Rectal smooth muscle tissue (tissue), 1 donor: ENCODE measurements at regions not wholly inside any gene's neighbourhood (a gene's known extent, or its start where the extent isn't known, plus 50 kb on each side); places are given as distances from the start of the nearest gene placed in this dataset.

ENCODE experiments used
- H3K27ac ChIP-seq: one replicate; pipeline ENCODE4 v1.7.0; 2013; ENCODE audit warnings: low read depth, low read length, inconsistent platforms
- H3K27me3 ChIP-seq: one replicate; pipeline ENCODE4 v1.7.0; 2013; ENCODE audit warnings: low read length; ENCODE audit not compliant: control insufficient read depth, insufficient read depth
- H3K36me3 ChIP-seq: one replicate; pipeline ENCODE4 v1.7.0; 2013; ENCODE audit warnings: low read length; ENCODE audit not compliant: control insufficient read depth, insufficient read depth
- H3K4me1 ChIP-seq: one replicate; pipeline ENCODE4 v1.7.0; 2013; ENCODE audit warnings: low read length; ENCODE audit not compliant: control insufficient read depth, insufficient read depth
- H3K4me3 ChIP-seq: one replicate; pipeline ENCODE4 v1.7.0; 2013; ENCODE audit warnings: low read length
- H3K9ac ChIP-seq: one replicate; pipeline ENCODE4 v1.7.0; 2013; ENCODE audit warnings: low read length

DNA sequence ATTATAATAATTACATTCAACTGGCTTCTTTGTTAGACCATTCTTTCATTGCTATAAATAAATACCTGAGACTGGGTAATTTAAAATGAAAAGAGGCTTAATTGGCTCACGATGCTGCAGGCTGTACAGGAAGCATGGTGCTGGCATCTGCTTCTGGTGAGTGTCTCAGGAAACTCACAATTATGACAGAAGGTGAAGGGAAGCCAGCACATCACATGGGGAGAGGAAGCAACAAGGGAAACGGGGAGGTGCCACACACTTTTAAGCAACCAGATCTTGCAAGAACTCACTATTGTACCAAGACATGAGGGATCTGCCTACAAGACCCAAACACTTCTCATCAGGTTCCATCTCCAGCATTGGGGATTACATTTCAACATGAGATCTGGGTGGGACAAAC, 413.1 kb upstream of the ARRDC4 start:
- Histone ChIP-seq H3K4me3 (no peak overlapping the region), H3K27me3 (no peaks in the 10 kb centered on the region), H3K36me3 (no peaks in the 10 kb centered on the region), H3K27ac (no peak overlapping the region), H3K4me1 (no peaks in the 10 kb centered on the region), H3K9ac (no peak overlapping the region)

DNA sequence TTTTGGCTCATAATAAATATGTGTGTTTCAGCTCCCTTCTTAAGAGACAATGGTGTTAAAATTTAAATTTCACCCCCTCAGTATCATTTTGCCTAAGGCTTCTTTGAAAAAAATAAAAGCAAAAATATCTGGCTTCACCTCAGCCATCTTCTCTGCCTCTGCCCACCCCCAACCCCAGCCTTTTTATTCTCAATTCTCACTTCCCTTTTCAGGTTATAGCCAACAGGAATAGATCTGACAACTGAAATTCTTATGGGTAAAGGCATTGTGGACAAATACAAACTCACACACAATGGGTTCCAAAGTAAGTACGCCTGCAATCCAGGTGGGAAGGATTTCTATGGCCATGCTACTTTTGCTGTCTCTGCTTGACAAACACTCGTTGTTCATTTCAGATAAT, 399.0 kb upstream of the ARRDC4 start:
- no peaks in the 10 kb centered on the region for H3K36me3 ChIP-seq

DNA sequence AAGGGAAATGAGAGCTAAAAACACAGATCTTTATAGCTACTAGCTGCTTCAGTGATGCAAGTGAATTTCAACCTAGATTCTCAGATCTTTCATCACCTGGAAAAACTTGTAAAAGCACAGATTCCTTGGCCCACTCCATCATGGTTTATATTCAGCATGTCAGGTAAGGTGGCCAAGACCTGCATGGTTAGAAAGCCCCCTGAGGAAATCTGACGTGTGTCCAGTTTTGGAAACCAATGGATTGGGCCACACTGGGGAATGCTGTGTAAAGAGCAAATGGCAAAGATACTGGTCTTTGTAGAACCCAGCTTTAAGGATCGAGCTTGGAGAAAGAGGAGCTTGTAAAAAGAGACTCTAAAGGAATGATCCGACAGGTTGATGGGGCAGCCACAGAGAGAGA, 397.0 kb upstream of the ARRDC4 start:
- Histone ChIP-seq H3K27ac (no peak overlapping the region), H3K4me1 (no peaks in the 10 kb centered on the region), H3K36me3 (no peaks in the 10 kb centered on the region), H3K27me3 (no peaks in the 10 kb centered on the region), H3K9ac (no peak overlapping the region), H3K4me3 (no peak overlapping the region)

More for the DNA sequence above, 399.0 kb upstream of the ARRDC4 start:
- Histone ChIP-seq H3K4me3 (no peak overlapping the region), H3K27me3 (no peaks in the 10 kb centered on the region), H3K9ac (no peak overlapping the region), H3K4me1 (no peaks in the 10 kb centered on the region), H3K27ac (no peak overlapping the region)

DNA sequence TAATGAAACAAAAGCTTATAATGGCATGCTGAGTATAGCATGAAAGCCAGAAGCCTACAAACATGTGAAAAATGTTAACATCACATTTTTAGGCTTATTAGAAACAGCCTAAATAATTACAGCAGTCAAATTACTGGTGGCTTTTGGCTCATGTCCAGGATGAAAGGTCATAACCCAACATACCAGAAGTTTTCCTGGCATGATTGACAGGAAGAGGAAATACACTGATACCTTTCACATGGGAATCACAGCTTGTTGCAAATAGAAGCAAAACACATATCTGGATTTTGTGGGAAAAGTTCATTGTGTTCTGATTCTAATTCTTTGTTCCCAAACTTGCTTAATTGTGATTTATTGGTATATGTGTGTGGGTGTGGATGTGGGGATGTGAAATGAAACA, 393.5 kb upstream of the ARRDC4 start:
- Histone ChIP-seq H3K4me1 (no peaks in the 10 kb centered on the region), H3K27me3 (no peaks in the 10 kb centered on the region), H3K9ac (no peak overlapping the region), H3K36me3 (no peaks in the 10 kb centered on the region), H3K4me3 (no peak overlapping the region), H3K27ac (no peak overlapping the region)

DNA sequence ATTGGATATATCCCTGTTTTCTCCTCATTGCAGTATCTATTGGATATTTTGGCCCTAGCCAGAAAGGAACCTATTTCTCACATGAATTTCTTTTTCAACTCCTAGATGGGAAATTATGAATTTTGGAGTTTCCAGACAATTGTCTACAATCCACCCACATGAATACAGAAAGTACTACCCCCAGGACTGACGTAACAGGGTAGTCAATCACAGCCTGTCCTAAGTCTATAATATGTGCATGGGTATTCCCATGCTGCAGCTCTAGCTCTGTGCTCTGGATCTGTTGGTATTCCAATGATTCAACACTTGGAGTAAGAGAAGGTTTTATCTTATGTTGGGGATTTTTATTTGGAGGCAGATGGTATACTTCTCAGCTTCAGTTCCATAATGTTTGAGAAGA, 393.1 kb upstream of the ARRDC4 start:
- Histone ChIP-seq H3K9ac (no peak overlapping the region), H3K4me1 (no peaks in the 10 kb centered on the region), H3K27me3 (no peaks in the 10 kb centered on the region), H3K36me3 (no peaks in the 10 kb centered on the region), H3K4me3 (no peak overlapping the region), H3K27ac (no peak overlapping the region)

DNA sequence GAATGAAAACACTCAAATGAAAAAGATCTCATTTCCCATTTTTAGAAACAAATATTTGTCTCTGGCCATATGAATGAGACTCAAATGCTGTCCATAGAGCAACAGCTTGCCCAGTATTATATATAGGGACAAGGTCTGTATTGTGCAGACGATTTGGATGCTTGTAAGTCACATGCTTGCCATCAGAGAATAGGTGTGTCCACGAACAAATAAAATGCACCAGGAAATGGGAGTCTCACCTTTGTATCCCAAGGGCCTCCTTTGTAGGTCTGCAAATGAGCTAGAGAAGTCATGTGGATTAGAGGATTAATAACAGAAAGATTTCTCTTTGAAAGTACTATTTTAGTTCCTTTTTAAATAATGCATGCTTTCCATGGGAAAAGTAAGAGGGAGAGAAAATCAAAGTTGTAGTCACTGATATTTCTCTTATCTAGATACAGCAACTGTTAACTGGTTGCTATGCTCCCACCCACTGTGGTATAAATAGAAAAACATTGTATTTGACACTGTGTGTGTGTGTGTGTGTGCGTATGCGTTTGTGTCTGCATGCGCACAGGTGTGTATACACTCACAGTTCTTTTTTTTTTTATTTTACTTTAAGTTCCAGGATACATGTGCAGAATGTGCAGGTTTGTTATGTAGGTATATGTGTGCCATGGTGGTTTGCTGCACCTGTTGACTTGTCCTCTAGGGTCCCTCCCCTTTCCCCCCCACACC, 383.4 kb upstream of the ARRDC4 start:
- no peaks in the 10 kb centered on the region for H3K27me3 ChIP-seq
- H3K4me3 ChIP-seq = no peak overlapping the region
- H3K4me1 ChIP-seq = no peaks in the 10 kb centered on the region
- H3K36me3 ChIP-seq = no peaks in the 10 kb centered on the region
- no peak overlapping the region for H3K9ac ChIP-seq
- H3K27ac ChIP-seq = no peak overlapping the region

DNA sequence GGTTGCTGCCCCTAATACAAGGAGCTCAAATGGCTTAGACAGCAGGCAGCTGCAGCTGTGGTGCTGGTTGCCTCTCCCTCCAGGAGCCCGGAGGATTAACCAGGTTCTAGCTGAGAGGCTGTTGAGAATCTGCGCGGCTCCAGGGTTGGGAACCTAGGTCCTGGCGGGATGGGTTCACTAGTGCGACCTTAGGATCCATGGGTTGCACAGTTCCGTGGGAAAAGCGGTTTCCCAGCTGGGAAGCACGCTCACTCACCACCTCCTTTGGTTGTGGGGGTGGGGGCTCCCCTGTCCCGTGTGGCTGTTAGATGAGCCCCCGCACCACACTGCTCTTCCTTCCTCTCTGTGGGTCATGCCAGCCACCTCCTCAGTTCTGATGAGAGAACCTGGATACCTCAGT, 375.1 kb upstream of the ARRDC4 start:
- no peak overlapping the region for H3K9ac ChIP-seq
- H3K36me3 ChIP-seq = no peaks in the 10 kb centered on the region
- H3K4me1 ChIP-seq = no peaks in the 10 kb centered on the region
- no peak overlapping the region for H3K27ac ChIP-seq
- no peak overlapping the region for H3K4me3 ChIP-seq
- no peaks in the 10 kb centered on the region for H3K27me3 ChIP-seq

DNA sequence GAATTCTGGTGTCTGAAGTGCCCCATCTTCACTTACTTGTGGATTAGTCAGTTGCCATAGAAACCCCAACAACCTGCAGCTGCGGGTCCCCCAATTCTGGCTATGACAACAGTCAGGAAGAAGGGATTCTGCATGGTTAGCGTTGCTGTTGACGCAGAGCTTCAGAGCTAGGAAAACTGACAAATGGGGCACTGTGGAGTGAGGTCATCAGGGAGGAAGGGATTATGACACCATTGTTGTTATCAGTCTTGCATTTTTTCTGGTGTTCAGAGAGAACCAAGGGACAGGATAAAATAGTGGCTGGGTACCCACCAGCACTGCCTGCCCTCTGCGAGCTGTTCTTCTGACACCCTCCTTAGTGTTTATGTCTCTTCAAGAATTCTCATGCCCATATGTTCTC, 367.7 kb upstream of the ARRDC4 start:
- Histone ChIP-seq H3K9ac (no peak overlapping the region), H3K4me3 (no peak overlapping the region), H3K27me3 (no peaks in the 10 kb centered on the region), H3K27ac (no peak overlapping the region), H3K4me1 (no peaks in the 10 kb centered on the region), H3K36me3 (no peaks in the 10 kb centered on the region)

DNA sequence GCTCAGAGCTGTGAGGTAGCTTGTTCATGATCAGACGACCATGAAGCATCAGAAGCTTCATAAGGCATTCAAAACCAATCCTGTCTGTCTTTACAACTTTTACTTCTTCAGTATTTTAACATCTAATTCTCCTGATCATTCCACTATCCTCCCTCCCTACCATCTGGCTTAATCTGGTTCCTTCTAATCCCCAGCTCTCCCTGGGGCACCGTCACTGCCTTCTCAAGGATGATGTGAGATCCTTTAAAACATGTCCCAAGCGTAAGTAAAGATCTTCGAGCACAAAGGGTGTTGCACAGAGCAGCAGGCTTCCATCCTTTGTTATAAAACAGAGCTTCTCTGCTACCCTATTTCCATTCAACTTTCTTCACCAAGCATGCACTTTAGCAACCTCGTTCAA, 362.7 kb upstream of the ARRDC4 start:
- H3K36me3 ChIP-seq = no peaks in the 10 kb centered on the region
- H3K9ac ChIP-seq = no peak overlapping the region
- H3K27ac ChIP-seq = no peak overlapping the region
- H3K4me3 ChIP-seq = no peak overlapping the region
- H3K4me1 ChIP-seq = no peaks in the 10 kb centered on the region
- H3K27me3 ChIP-seq = no peaks in the 10 kb centered on the region

DNA sequence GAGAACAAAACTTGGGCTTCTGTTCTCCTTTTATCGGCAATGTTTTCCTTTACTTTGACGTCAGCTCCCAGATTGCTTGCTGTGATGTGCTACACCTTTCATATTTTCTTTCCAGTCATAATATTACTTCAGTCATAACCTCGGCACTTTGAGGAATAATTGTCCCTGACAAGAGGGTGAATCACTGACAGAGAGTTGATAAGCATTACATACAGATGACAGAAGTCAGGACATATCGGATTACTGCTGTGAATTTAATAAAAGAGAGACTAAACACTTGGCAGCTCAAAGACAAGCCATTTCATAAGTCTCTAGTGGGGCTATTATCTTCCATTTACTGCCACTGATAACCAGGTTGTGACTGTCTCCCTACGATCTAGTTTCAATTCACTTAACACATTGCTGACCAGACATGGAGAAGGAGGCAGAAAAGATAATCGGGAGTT, 362.1 kb upstream of the ARRDC4 start:
- H3K27me3 ChIP-seq = no peaks in the 10 kb centered on the region
- no peaks in the 10 kb centered on the region for H3K4me1 ChIP-seq
- H3K36me3 ChIP-seq = no peaks in the 10 kb centered on the region
- no peak overlapping the region for H3K4me3 ChIP-seq
- H3K9ac ChIP-seq = no peak overlapping the region
- H3K27ac ChIP-seq = no peak overlapping the region

DNA sequence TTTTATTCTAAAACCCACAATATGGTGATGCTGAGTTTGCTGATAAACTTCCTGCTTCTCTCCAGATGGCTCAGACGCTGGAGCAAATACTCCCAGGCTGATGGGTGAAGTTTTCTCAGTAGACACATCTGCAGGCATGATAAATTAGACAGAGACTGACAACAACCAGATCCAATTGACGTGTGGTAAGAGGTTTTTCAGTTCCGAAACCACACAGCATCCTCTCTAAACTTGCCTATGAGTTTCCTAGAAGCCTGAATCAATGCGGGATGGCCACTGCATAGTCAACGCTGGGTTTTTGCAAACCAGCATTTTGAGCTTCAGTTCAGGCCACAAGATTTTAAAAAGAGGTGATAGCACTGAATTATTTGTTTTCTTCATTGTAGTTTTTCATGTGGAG, 360.3 kb upstream of the ARRDC4 start:
- Histone ChIP-seq H3K27me3 (no peaks in the 10 kb centered on the region), H3K36me3 (no peaks in the 10 kb centered on the region), H3K4me1 (no peaks in the 10 kb centered on the region), H3K27ac (no peak overlapping the region), H3K4me3 (no peak overlapping the region), H3K9ac (no peak overlapping the region)

DNA sequence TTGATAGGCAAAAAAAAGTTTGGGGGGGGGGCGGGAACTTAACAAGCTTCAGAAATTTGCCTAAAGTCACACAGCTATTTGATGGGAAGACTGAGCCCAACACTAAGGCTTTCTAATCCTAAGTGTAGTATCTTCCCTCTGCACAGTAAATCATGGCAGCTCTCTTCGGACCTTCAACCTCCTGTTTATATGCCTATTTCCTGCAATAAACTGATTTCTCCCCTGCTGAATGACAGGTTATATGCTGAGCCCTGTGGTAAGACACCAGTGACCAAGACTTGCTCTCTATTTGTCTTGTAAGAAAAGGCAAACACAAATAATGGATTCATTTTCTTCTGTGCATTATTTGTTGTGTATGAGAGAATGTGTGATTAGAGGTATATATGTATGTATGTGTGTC, 355.8 kb upstream of the ARRDC4 start:
- H3K9ac ChIP-seq = no peak overlapping the region
- H3K27me3 ChIP-seq = no peaks in the 10 kb centered on the region
- H3K4me3 ChIP-seq = no peak overlapping the region
- H3K36me3 ChIP-seq = no peaks in the 10 kb centered on the region
- no peaks in the 10 kb centered on the region for H3K4me1 ChIP-seq
- H3K27ac ChIP-seq = no peak overlapping the region

DNA sequence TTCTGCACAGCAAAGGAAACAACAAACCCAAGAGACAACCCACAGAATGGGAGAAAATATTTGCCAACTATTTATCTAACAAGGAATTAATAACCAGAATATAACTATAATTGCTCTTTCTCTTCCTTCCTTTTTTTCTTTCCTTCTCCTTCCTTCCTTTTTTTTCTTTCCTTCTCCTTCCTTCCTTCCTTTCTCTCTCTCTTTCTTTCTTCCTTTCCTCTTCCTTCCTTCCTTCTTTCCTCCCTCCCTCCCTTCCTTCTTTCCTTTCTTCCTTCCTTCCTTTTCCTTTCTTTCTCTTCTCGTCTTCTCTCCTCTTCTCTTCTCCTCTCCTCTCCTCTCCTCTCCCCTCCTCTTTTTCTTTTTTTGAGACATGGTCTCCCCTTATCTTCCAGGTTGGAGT, 345.4 kb upstream of the ARRDC4 start:
- no peaks in the 10 kb centered on the region for H3K4me1 ChIP-seq
- H3K27ac ChIP-seq = no peak overlapping the region
- no peak overlapping the region for H3K4me3 ChIP-seq
- H3K36me3 ChIP-seq = no peaks in the 10 kb centered on the region
- no peak overlapping the region for H3K9ac ChIP-seq
- no peaks in the 10 kb centered on the region for H3K27me3 ChIP-seq
